CMK (cell line): ENCODE measurements at regions not wholly inside any gene's neighbourhood (a gene's known extent, or its start where the extent isn't known, plus 50 kb on each side); places are given as distances from the start of the nearest gene placed in this dataset.
"Not testable (repeated sequence)": the region's sequence is repeated elsewhere in the genome, so short reads cannot be mapped to it uniquely, and the experiment has no call there.

ENCODE experiments used
- DNase-seq: peaks from one replicate; pipeline ENCODE4 v3.0.0-alpha.2; 2010; ENCODE audit warnings: low read depth

GRCh38 chr16:63473725-63474124, 1437.5 kb upstream of the CDH8 start:
- DNase-seq: no peak

- no peak for DNase-seq
Observed at GRCh38 chr16:63467513-63467912, 1431.3 kb upstream of the CDH8 start.

GRCh38 chr16:63462316-63462715, 1426.1 kb upstream of the CDH8 start:
- no peak for DNase-seq

GRCh38 chr16:63461248-63461841, 1425.1 kb upstream of the CDH8 start:
- DNase-seq: no peak

- no peak for DNase-seq
Observed at GRCh38 chr16:63458846-63459245, 1422.6 kb upstream of the CDH8 start.

- DNase-seq: no peak
Observed at GRCh38 chr16:63457869-63458268, 1421.6 kb upstream of the CDH8 start.

GRCh38 chr16:63453261-63453660, 1417.0 kb upstream of the CDH8 start:
- no peak for DNase-seq

- no peak for DNase-seq
Observed at GRCh38 chr16:63447121-63447520, 1410.9 kb upstream of the CDH8 start.

- no peak for DNase-seq
Observed at GRCh38 chr16:63442246-63442645, 1406.0 kb upstream of the CDH8 start.

GRCh38 chr16:63426275-63426870, 1390.1 kb upstream of the CDH8 start:
- DNase-seq: no peak

- no peak for DNase-seq
Observed at GRCh38 chr16:63422715-63423114, 1386.5 kb upstream of the CDH8 start.

- DNase-seq: no peak
Observed at GRCh38 chr16:63416712-63417111, 1380.5 kb upstream of the CDH8 start.

- DNase-seq: no peak
Observed at GRCh38 chr16:63415014-63415413, 1378.8 kb upstream of the CDH8 start.

GRCh38 chr16:63410594-63410993, 1374.4 kb upstream of the CDH8 start:
- DNase-seq: no peak

GRCh38 chr16:63403792-63404191, 1367.6 kb upstream of the CDH8 start:
- DNase-seq: no peak

- not testable (repeated sequence) for DNase-seq
Observed at GRCh38 chr16:63388277-63388676, 1352.0 kb upstream of the CDH8 start.

GRCh38 chr16:63385714-63386432, 1349.6 kb upstream of the CDH8 start:
- DNase-seq: no peak

- DNase-seq: no peak
Observed at GRCh38 chr16:63373744-63374143, 1337.5 kb upstream of the CDH8 start.

GRCh38 chr16:63372815-63373214, 1336.6 kb upstream of the CDH8 start:
- no peak for DNase-seq

GRCh38 chr16:63372283-63372682, 1336.0 kb upstream of the CDH8 start:
- no peak for DNase-seq

GRCh38 chr16:63365649-63366304, 1329.5 kb upstream of the CDH8 start:
- DNase-seq: no peak

GRCh38 chr16:63363738-63364137, 1327.5 kb upstream of the CDH8 start:
- DNase-seq: no peak

GRCh38 chr16:63361032-63361624, 1324.9 kb upstream of the CDH8 start:
- DNase-seq: peak; percentile 40
